SKM-1 treated with dmso at 0.1 percent for 144 hours (cell line): ENCODE measurements at regions not wholly inside any gene's neighbourhood (a gene's known extent, or its start where the extent isn't known, plus 50 kb on each side); places are given as distances from the start of the nearest gene placed in this dataset.
A peak's percentile ranks its signal among the peaks of the same experiment; 100 is the strongest.

ENCODE experiments used
- DNase-seq: peaks from one replicate; lab custom pipeline; 2025; ENCODE audit not compliant: unreplicated experiment; lab: John Stamatoyannopoulos, UW

GRCh38 chr3:124519591-124520194, 210.6 kb upstream of the UMPS start:
- DNase-seq: no peak

- no peak for DNase-seq
Observed at GRCh38 chr3:124520970-124521369, 209.3 kb upstream of the UMPS start.

GRCh38 chr3:124522082-124522625, 208.1 kb upstream of the UMPS start:
- no peak for DNase-seq

- no peak for DNase-seq
Observed at GRCh38 chr3:124526601-124527000, 203.7 kb upstream of the UMPS start.

- no peak for DNase-seq
Observed at GRCh38 chr3:124529826-124530571, 200.3 kb upstream of the UMPS start.

GRCh38 chr3:124530916-124531315, 199.3 kb upstream of the UMPS start:
- DNase-seq: no peak

GRCh38 chr3:124532071-124532470, 198.2 kb upstream of the UMPS start:
- DNase-seq: no peak

GRCh38 chr3:124535306-124535705, 194.9 kb upstream of the UMPS start:
- DNase-seq: no peak

- no peak for DNase-seq
Observed at GRCh38 chr3:124540550-124541211, 189.6 kb upstream of the UMPS start.

GRCh38 chr3:124542214-124542869, 187.9 kb upstream of the UMPS start:
- peak; percentile 17 for DNase-seq

- DNase-seq: no peak
Observed at GRCh38 chr3:124545891-124546290, 184.4 kb upstream of the UMPS start.

- no peak for DNase-seq
Observed at GRCh38 chr3:124552224-124552623, 178.0 kb upstream of the UMPS start.

GRCh38 chr3:124553178-124553577, 177.1 kb upstream of the UMPS start:
- no peak for DNase-seq

- no peak for DNase-seq
Observed at GRCh38 chr3:124556636-124557035, 173.6 kb upstream of the UMPS start.

- no peak for DNase-seq
Observed at GRCh38 chr3:124557433-124558232, 172.6 kb upstream of the UMPS start.

GRCh38 chr3:124558991-124559845, 171.0 kb upstream of the UMPS start:
- DNase-seq: no peak

- DNase-seq: peak; percentile 46
Observed at GRCh38 chr3:124559846-124560574, 170.2 kb upstream of the UMPS start.

GRCh38 chr3:124560666-124561215, 169.5 kb upstream of the UMPS start:
- DNase-seq: no peak

GRCh38 chr3:124562769-124563168, 167.5 kb upstream of the UMPS start:
- DNase-seq: no peak
